ENCODE measurements at regions not wholly inside any gene's neighbourhood (a gene's known extent, or its start where the extent isn't known, plus 50 kb on each side); places are given as distances from the start of the nearest gene placed in this dataset.

- TF ChIP-seq ZNF274 (IDR thresholded peaks at IDR 0.05; ENCODE audit: low read depth, low read length) (no peak), SUZ12 (IDR thresholded peaks at IDR 0.05; ENCODE audit: extremely low read depth, insufficient read depth, insufficient read length) (no peak)
Observed at GRCh38 chr2:8584174-8585066, 97.4 kb upstream of the ID2 start.

All from NT2/D1 (cell line).